Fibroblast of lung (primary cell): ENCODE measurements at regions not wholly inside any gene's neighbourhood (a gene's known extent, or its start where the extent isn't known, plus 50 kb on each side); places are given as distances from the start of the nearest gene placed in this dataset.

ENCODE experiments used
- DNase-seq, 2 donors: peaks; one replicate each; pipeline versions ENCODE4 v3.0.0 to v3.0.0-alpha.2; 2010; ENCODE audit warnings: low read depth in 2 of 2
- H2AFZ ChIP-seq: 2 replicates; pipeline ENCODE4 v1.5.1; 2012; ENCODE audit warnings: low read length, control low read depth, inconsistent platforms
- H3K27ac ChIP-seq: 2 replicates; pipeline ENCODE4 v1.5.1; 2011; ENCODE audit warnings: low read length, control low read depth; ENCODE audit not compliant: insufficient read depth
- H3K27me3 ChIP-seq: 2 replicates; pipeline ENCODE4 v1.5.1; 2011; ENCODE audit warnings: mild to moderate bottlenecking, low read length; ENCODE audit not compliant: control insufficient read depth, insufficient read depth
- H3K36me3 ChIP-seq: 2 replicates; pipeline ENCODE4 v1.5.1; 2011; ENCODE audit warnings: low read length; ENCODE audit not compliant: control insufficient read depth, insufficient read depth
- H3K4me1 ChIP-seq: 2 replicates; pipeline ENCODE4 v1.5.1; 2011; ENCODE audit warnings: low read length; ENCODE audit not compliant: control insufficient read depth, insufficient read depth; ENCODE audit errors: extremely low read depth
- H3K4me2 ChIP-seq: 2 replicates; pipeline ENCODE4 v1.5.1; 2011; ENCODE audit warnings: low read length, control low read depth; ENCODE audit not compliant: insufficient read depth; ENCODE audit errors: extremely low read depth
- H3K4me3 ChIP-seq, 4 experiments: fragments of 200-600 bp in 1 of 4; sonication (generic) in 1 of 4; replicated peaks in 1 of 4; 2 replicates each; pipeline ENCODE4 v1.5.1; 2011 to 2016; ENCODE audit warnings: low read length in 4 of 4, low read depth in 3 of 4, mild to moderate bottlenecking in 3 of 4, control low read depth in 2 of 4, inconsistent platforms in 1 of 4, mixed read lengths in 1 of 4; ENCODE audit not compliant: insufficient read depth in 1 of 4; ENCODE audit errors: control extremely low read depth in 1 of 4
- H3K79me2 ChIP-seq: 2 replicates; pipeline ENCODE4 v1.5.1; 2012; ENCODE audit warnings: mild to moderate bottlenecking, low read length, inconsistent platforms; ENCODE audit not compliant: control insufficient read depth, insufficient read depth
- H3K9ac ChIP-seq: 2 replicates; pipeline ENCODE4 v1.5.1; 2011; ENCODE audit warnings: mild to moderate bottlenecking, low read length, control low read depth; ENCODE audit not compliant: insufficient read depth
- H3K9me3 ChIP-seq: 2 replicates; pipeline ENCODE4 v1.5.1; 2012; ENCODE audit warnings: low read depth, low read length; ENCODE audit not compliant: control insufficient read depth, insufficient read depth
- H4K20me1 ChIP-seq: 2 replicates; pipeline ENCODE4 v1.5.1; 2011; ENCODE audit warnings: low read length; ENCODE audit not compliant: control insufficient read depth, insufficient read depth; ENCODE audit errors: extremely low read depth
- CTCF ChIP-seq, 2 donors: IDR thresholded peaks in 1 of 2; conservative IDR thresholded peaks in 1 of 2; 1 replicate in 1 of 2; 2 replicates in 1 of 2; pipeline ENCODE4 v1.5.1; 2011 to 2012; ENCODE audit warnings: low read length in 2 of 2, control low read depth in 1 of 2, inconsistent platforms in 1 of 2, low read depth in 1 of 2, mild to moderate bottlenecking in 1 of 2
- EZH2 ChIP-seq: IDR thresholded peaks from 2 replicates; pipeline ENCODE4 v1.5.1; 2012; ENCODE audit warnings: low read length, control low read depth, mild to moderate bottlenecking; ENCODE audit errors: missing control alignments

- no peak overlapping the region for H3K4me2 ChIP-seq
- no peak for TF ChIP-seq CTCF (conservative IDR thresholded peaks at IDR 0.05 in 1 of 2, IDR thresholded peaks at IDR 0.05 in 1 of 2; ENCODE audit: low read depth in 1 of 2, low read length in 2 of 2)
- TF ChIP-seq EZH2, result no peak
- DNase-seq, result no peak
- no peak overlapping the region for H2AFZ ChIP-seq
- H3K79me2 ChIP-seq, result no peaks in the 10 kb centered on the region
- no peaks in the 10 kb centered on the region for H3K27me3 ChIP-seq
- H4K20me1 ChIP-seq, result no peaks in the 10 kb centered on the region
- H3K4me3 ChIP-seq, result no peak overlapping the region
- H3K9ac ChIP-seq, result no peak overlapping the region
- H3K27ac ChIP-seq, result no peak overlapping the region
- H3K4me1 ChIP-seq, result no peaks in the 10 kb centered on the region
- H3K36me3 ChIP-seq, result no peaks in the 10 kb centered on the region
- H3K9me3 ChIP-seq, result no peaks in the 10 kb centered on the region
Observed at GRCh38 chr1:73717976-73718375, 480.0 kb downstream of the LRRIQ3 start.

- TF ChIP-seq EZH2 (no peak), CTCF (conservative IDR thresholded peaks at IDR 0.05 in 1 of 2, IDR thresholded peaks at IDR 0.05 in 1 of 2; ENCODE audit: low read depth in 1 of 2, low read length in 2 of 2) (no peak)
- Histone ChIP-seq H3K9ac (no peak overlapping the region), H3K4me1 (no peaks in the 10 kb centered on the region), H3K79me2 (no peaks in the 10 kb centered on the region), H2AFZ (no peak overlapping the region), H3K27ac (no peak overlapping the region), H3K4me2 (no peak overlapping the region), H4K20me1 (no peaks in the 10 kb centered on the region), H3K27me3 (no peaks in the 10 kb centered on the region), H3K9me3 (no peaks in the 10 kb centered on the region), H3K4me3 (no peak overlapping the region), H3K36me3 (no peaks in the 10 kb centered on the region)
- DNase-seq, result no peak
Observed at GRCh38 chr1:73711089-73711488, 486.9 kb downstream of the LRRIQ3 start.

- TF ChIP-seq CTCF (conservative IDR thresholded peaks at IDR 0.05 in 1 of 2, IDR thresholded peaks at IDR 0.05 in 1 of 2; ENCODE audit: low read depth in 1 of 2, low read length in 2 of 2) (no peak), EZH2 (no peak)
- no peaks in the 10 kb centered on the region for H3K9me3 ChIP-seq
- DNase-seq, result no peak
- no peaks in the 10 kb centered on the region for H3K79me2 ChIP-seq
- no peak overlapping the region for H3K9ac ChIP-seq
- H3K36me3 ChIP-seq, result no peaks in the 10 kb centered on the region
- H3K4me3 ChIP-seq, result no peak overlapping the region
- H3K4me1 ChIP-seq, result no peaks in the 10 kb centered on the region
- H3K27me3 ChIP-seq, result no peaks in the 10 kb centered on the region
- H4K20me1 ChIP-seq, result no peaks in the 10 kb centered on the region
- H3K27ac ChIP-seq, result no peak overlapping the region
- H3K4me2 ChIP-seq, result no peak overlapping the region
- no peak overlapping the region for H2AFZ ChIP-seq
Observed at GRCh38 chr1:73701826-73702225, 496.1 kb downstream of the LRRIQ3 start.
